A549 (cell line): ENCODE measurements at regions not wholly inside any gene's neighbourhood (a gene's known extent, or its start where the extent isn't known, plus 50 kb on each side); places are given as distances from the start of the nearest gene placed in this dataset.

Experiments
- ATAC-seq, 2 experiments: fragments of 200-7000 bp in 1 of 2; fragments of >200 bp in 1 of 2; cut with Nextera tagmentation in 1 of 2; cut with Tn5 transposase in 1 of 2; 3 replicates each; pipeline versions ENCODE4 v1.8.0 to v1.9.1; 2018 to 2020; ENCODE audit warnings: mild to moderate bottlenecking in 1 of 2, moderate library complexity in 1 of 2
- CTCF ChIA-PET: fragments of 300-600 bp; sonication (Branson Sonifier 250); formaldehyde crosslinking; extraction: SDS; loops from one replicate; lab custom pipeline; 2021; ENCODE audit warnings: antibody characterized with exemption, inconsistent platforms; lab: Yijun Ruan, JAX
- POLR2A ChIA-PET: fragments of 350-600 bp; formaldehyde crosslinking; extraction: SDS; loops from one replicate; lab custom pipeline; 2021; ENCODE audit warnings: antibody characterized with exemption, inconsistent platforms; lab: Yijun Ruan, JAX
- DNase-seq, 2 experiments: peaks; one replicate each; pipeline versions ENCODE4 v3.0.0 to v3.0.0-alpha.2; 2011 to 2016; ENCODE audit warnings: low read depth in 1 of 2, low spot score in 1 of 2
- FAIRE-seq: peaks from 2 replicates; lab custom pipeline; 2011; peaks lifted over from hg19 to GRCh38; lab: Jason Lieb, UNC
- H3K27ac ChIP-seq, 2 experiments: fragments of >200 bp; sonication (Bioruptor Twin); formaldehyde crosslinking; 3 replicates each; pipeline ENCODE4 v1.5.1; 2016 to 2017
- H3K4me1 ChIP-seq: fragments of >200 bp; sonication (Bioruptor Twin); formaldehyde crosslinking; 3 replicates; pipeline ENCODE4 v1.6.1; 2016
- H3K4me2 ChIP-seq: fragments of >200 bp; sonication (Bioruptor Twin); formaldehyde crosslinking; 3 replicates; pipeline ENCODE4 v1.6.1; 2016
- H3K4me3 ChIP-seq: fragments of >200 bp; sonication (Bioruptor Twin); formaldehyde crosslinking; 3 replicates; pipeline ENCODE4 v1.5.1; 2016
- H3K9me3 ChIP-seq: fragments of >200 bp; sonication (Bioruptor Twin); formaldehyde crosslinking; 3 replicates; pipeline ENCODE4 v1.6.1; 2016
- BHLHE40 ChIP-seq: IDR thresholded peaks from 2 replicates; pipeline ENCODE4 v1.6.1; 2012; ENCODE audit warnings: low read depth, low read length, inconsistent platforms
- CBX8 ChIP-seq: fragments of 200-600 bp; sonication (generic); IDR thresholded peaks from 2 replicates; pipeline ENCODE4 v1.6.1; 2016
- CEBPB ChIP-seq, 2 experiments: fragments of >200 bp in 1 of 2; sonication (Bioruptor Twin) in 1 of 2; formaldehyde crosslinking in 1 of 2; IDR thresholded peaks; 2 replicates each; pipeline ENCODE4 v1.6.1; 2012 to 2016
- CHD2 ChIP-seq: fragments of 150-350 bp; IDR thresholded peaks from 2 replicates; pipeline ENCODE4 v1.6.1; 2014; ENCODE audit warnings: low read length; ENCODE audit not compliant: partially characterized antibody
- CHD4 ChIP-seq: fragments of 200-600 bp; sonication (generic); IDR thresholded peaks from 2 replicates; pipeline ENCODE4 v1.6.1; 2016; ENCODE audit warnings: antibody characterized with exemption, mild to moderate bottlenecking, borderline replicate concordance
- CTCF ChIP-seq: fragments of >200 bp; sonication (Bioruptor Twin); formaldehyde crosslinking; IDR thresholded peaks from 3 replicates; pipeline ENCODE4 v1.5.1; 2016
- EP300 ChIP-seq, 2 experiments: fragments of >200 bp; sonication (Bioruptor Twin); formaldehyde crosslinking; IDR thresholded peaks; 2 replicates in 1 of 2; 3 replicates in 1 of 2; pipeline ENCODE4 v1.6.1; 2016 to 2017
- FOXS1 ChIP-seq: fragments of 250-450 bp; sonication (Bioruptor Pico); IDR thresholded peaks from 2 replicates; pipeline ENCODE4 v1.5.0; 2020; ENCODE audit warnings: mild to moderate bottlenecking, moderate library complexity
- GATA3 ChIP-seq: IDR thresholded peaks from 2 replicates; pipeline ENCODE4 v1.6.1; 2012; ENCODE audit warnings: borderline replicate concordance
- HDAC2 ChIP-seq: fragments of 200-600 bp; sonication (generic); IDR thresholded peaks from 2 replicates; pipeline ENCODE4 v1.6.1; 2016
- HOXB13 ChIP-seq: fragments of 250-450 bp; sonication (Bioruptor Pico); IDR thresholded peaks from 2 replicates; pipeline ENCODE4 v1.5.0; 2020; ENCODE audit warnings: low read depth, mild to moderate bottlenecking, moderate library complexity
- HOXB5 ChIP-seq: fragments of 250-450 bp; sonication (Bioruptor Pico); IDR thresholded peaks from 2 replicates; pipeline ENCODE4 v1.5.0; 2020; ENCODE audit warnings: mild to moderate bottlenecking, moderate library complexity
- MAX ChIP-seq: IDR thresholded peaks from 2 replicates; pipeline ENCODE4 v1.6.1; 2012
- NFE2L2 ChIP-seq: fragments of 150-350 bp; conservative IDR thresholded peaks from 2 replicates; pipeline ENCODE4 v1.6.1; 2014; ENCODE audit warnings: low read length
- NR3C1 ChIP-seq: fragments of >200 bp; sonication (Bioruptor Twin); formaldehyde crosslinking; IDR thresholded peaks from 3 replicates; pipeline ENCODE4 v1.6.1; 2017
- POLR2A ChIP-seq: IDR thresholded peaks from 2 replicates; pipeline ENCODE4 v1.6.1; 2012; ENCODE audit warnings: mild to moderate bottlenecking, low read length
- POLR2AphosphoS2 ChIP-seq: conservative IDR thresholded peaks from 2 replicates; pipeline ENCODE4 v1.6.1; 2012; ENCODE audit warnings: low read length, improper control_type of control experiment, inconsistent platforms
- RAD21 ChIP-seq, 2 experiments: fragments of >200 bp in 1 of 2; sonication (Bioruptor Twin) in 1 of 2; formaldehyde crosslinking in 1 of 2; IDR thresholded peaks in 1 of 2; conservative IDR thresholded peaks in 1 of 2; 2 replicates in 1 of 2; 3 replicates in 1 of 2; pipeline ENCODE4 v1.6.1; 2012 to 2018; ENCODE audit warnings: inconsistent platforms in 1 of 2
- RCOR1 ChIP-seq: fragments of 150-350 bp; IDR thresholded peaks from 2 replicates; pipeline ENCODE4 v1.6.1; 2014; ENCODE audit warnings: antibody characterized with exemption, low read length, low read depth
- SMC3 ChIP-seq: fragments of >200 bp; sonication (Bioruptor Twin); formaldehyde crosslinking; IDR thresholded peaks from 3 replicates; pipeline ENCODE4 v1.6.1; 2018; ENCODE audit warnings: inconsistent platforms
- TFCP2L1 ChIP-seq: fragments of 250-450 bp; sonication (Bioruptor Pico); IDR thresholded peaks from 2 replicates; pipeline ENCODE4 v1.5.0; 2021; ENCODE audit warnings: mild to moderate bottlenecking
- USF2 ChIP-seq: fragments of 450-650 bp; IDR thresholded peaks from 2 replicates; pipeline ENCODE4 v1.6.1; 2014; ENCODE audit warnings: antibody characterized with exemption
- ZC3H11A ChIP-seq: fragments of 450-650 bp; IDR thresholded peaks from 2 replicates; pipeline ENCODE4 v1.6.1; 2014; ENCODE audit warnings: antibody characterized with exemption, mild to moderate bottlenecking
- ZNF302 ChIP-seq: fragments of 250-450 bp; sonication (Bioruptor Pico); IDR thresholded peaks from 2 replicates; pipeline ENCODE4 v1.9.0; 2021; ENCODE audit warnings: inconsistent platforms, mild to moderate bottlenecking, moderate library complexity
- whole genome bisulfite sequencing: methylation state at CpG from one replicate; pipeline ENCODE4 v1.1.6; 2017; ENCODE audit errors: missing lambda C conversion rate; 5-methylcytosine and 5-hydroxymethylcytosine counted together

GRCh38 chr2:43136011-43136799, 90.2 kb downstream of the ZFP36L2 start:
- Histone ChIP-seq H3K4me1 (peaks cover 23% of the 10 kb centered on the region), H3K4me3 (no peak overlapping the region), H3K9me3 (no peaks in the 10 kb centered on the region), H3K4me2 (no peak overlapping the region), H3K27ac (peak overlapping the region; percentile 44 to 45; a peak in 5 of 6 replicates)
- TF ChIP-seq HOXB5 (CRISPR knock-in tag) (no peak), NFE2L2 (no peak), FOXS1 (no peak), NR3C1 (no peak), HOXB13 (no peak), HDAC2 (no peak), RCOR1 (no peak), USF2 (no peak), SMC3 (no peak), EP300 (IDR thresholded peaks at IDR 0.05) (no peak), POLR2AphosphoS2 (no peak), RAD21 (conservative IDR thresholded peaks at IDR 0.05 in 1 of 2, IDR thresholded peaks at IDR 0.05 in 1 of 2) (no peak), MAX (no peak), CHD2 (no peak), ZNF302 (CRISPR knock-in tag) (no peak), POLR2A (no peak)
- FAIRE-seq (no peak), DNase-seq (no peak), ATAC-seq (no peak)
- 71% methylated on average over 9 of the region's 11 CpGs for WGBS
- CTCF ChIA-PET = interaction anchor here (1.4 to 7.8 kb wide), 8 partner anchors 8 to 348 kb away, joined by 3 to 84 read pairs (median 4); partner anchors contain the start of gene ZFP36L2
- POLR2A ChIA-PET = no interaction called here

- no peak overlapping the region for H3K4me2 ChIP-seq
- POLR2A ChIA-PET = no interaction called here
- ATAC-seq (no peak), FAIRE-seq (no peak), DNase-seq (no peak)
- TF ChIP-seq ZC3H11A (no peak), CTCF (no peak), BHLHE40 (no peak), CHD4 (no peak), CBX8 (no peak), HOXB5 (CRISPR knock-in tag) (no peak), GATA3 (no peak), TFCP2L1 (no peak), RCOR1 (no peak), CEBPB (IDR thresholded peaks at IDR 0.05) (no peak)
- H3K9me3 ChIP-seq = no peaks in the 10 kb centered on the region
- WGBS = 90% methylated on average over 6 of the region's 6 CpGs
- peak overlapping the region; percentile 44 to 45; a peak in 5 of 6 replicates for H3K27ac ChIP-seq
- peaks cover 29% of the 10 kb centered on the region for H3K4me1 ChIP-seq
- H3K4me3 ChIP-seq = no peak overlapping the region
- CTCF ChIA-PET = interaction anchor here (1.1 to 7.8 kb wide), 8 partner anchors 9 to 349 kb away, joined by 3 to 84 read pairs (median 4); partner anchors contain the start of gene ZFP36L2
Measured at GRCh38 chr2:43135583-43135982, 90.8 kb downstream of the ZFP36L2 start.
